A549 (cell line): ENCODE measurements at regions not wholly inside any gene's neighbourhood (a gene's known extent, or its start where the extent isn't known, plus 50 kb on each side); places are given as distances from the start of the nearest gene placed in this dataset.
A peak's percentile ranks its signal among the peaks of the same experiment; 100 is the strongest.

Experiments
- ATAC-seq, 2 experiments: fragments of 200-7000 bp in 1 of 2; fragments of >200 bp in 1 of 2; cut with Nextera tagmentation in 1 of 2; cut with Tn5 transposase in 1 of 2; 3 replicates each; pipeline versions ENCODE4 v1.8.0 to v1.9.1; 2018 to 2020; ENCODE audit warnings: mild to moderate bottlenecking in 1 of 2, moderate library complexity in 1 of 2
- CTCF ChIA-PET: fragments of 300-600 bp; sonication (Branson Sonifier 250); formaldehyde crosslinking; extraction: SDS; loops from one replicate; lab custom pipeline; 2021; ENCODE audit warnings: antibody characterized with exemption, inconsistent platforms; lab: Yijun Ruan, JAX
- POLR2A ChIA-PET: fragments of 350-600 bp; formaldehyde crosslinking; extraction: SDS; loops from one replicate; lab custom pipeline; 2021; ENCODE audit warnings: antibody characterized with exemption, inconsistent platforms; lab: Yijun Ruan, JAX
- DNase-seq, 2 experiments: peaks; one replicate each; pipeline versions ENCODE4 v3.0.0 to v3.0.0-alpha.2; 2011 to 2016; ENCODE audit warnings: low read depth in 1 of 2, low spot score in 1 of 2
- FAIRE-seq: peaks from 2 replicates; lab custom pipeline; 2011; peaks lifted over from hg19 to GRCh38; lab: Jason Lieb, UNC
- H3K27ac ChIP-seq, 2 experiments: fragments of >200 bp; sonication (Bioruptor Twin); formaldehyde crosslinking; 3 replicates each; pipeline ENCODE4 v1.5.1; 2016 to 2017
- H3K4me1 ChIP-seq: fragments of >200 bp; sonication (Bioruptor Twin); formaldehyde crosslinking; 3 replicates; pipeline ENCODE4 v1.6.1; 2016
- H3K4me2 ChIP-seq: fragments of >200 bp; sonication (Bioruptor Twin); formaldehyde crosslinking; 3 replicates; pipeline ENCODE4 v1.6.1; 2016
- H3K4me3 ChIP-seq: fragments of >200 bp; sonication (Bioruptor Twin); formaldehyde crosslinking; 3 replicates; pipeline ENCODE4 v1.5.1; 2016
- H3K9me3 ChIP-seq: fragments of >200 bp; sonication (Bioruptor Twin); formaldehyde crosslinking; 3 replicates; pipeline ENCODE4 v1.6.1; 2016
- ATOH8 ChIP-seq: fragments of 250-450 bp; sonication (Bioruptor Pico); IDR thresholded peaks from 2 replicates; pipeline ENCODE4 v1.5.0; 2020; ENCODE audit warnings: low read depth, mild to moderate bottlenecking, moderate library complexity
- CHD4 ChIP-seq: fragments of 200-600 bp; sonication (generic); IDR thresholded peaks from 2 replicates; pipeline ENCODE4 v1.6.1; 2016; ENCODE audit warnings: antibody characterized with exemption, mild to moderate bottlenecking, borderline replicate concordance
- ELK1 ChIP-seq: fragments of 150-350 bp; IDR thresholded peaks from 2 replicates; pipeline ENCODE4 v1.6.1; 2014; ENCODE audit warnings: low read depth, mild to moderate bottlenecking, low read length
- FOXS1 ChIP-seq: fragments of 250-450 bp; sonication (Bioruptor Pico); IDR thresholded peaks from 2 replicates; pipeline ENCODE4 v1.5.0; 2020; ENCODE audit warnings: mild to moderate bottlenecking, moderate library complexity
- HES2 ChIP-seq: fragments of >200 bp; sonication (Bioruptor Twin); formaldehyde crosslinking; IDR thresholded peaks from 2 replicates; pipeline ENCODE4 v1.6.1; 2016
- HOXB5 ChIP-seq: fragments of 250-450 bp; sonication (Bioruptor Pico); IDR thresholded peaks from 2 replicates; pipeline ENCODE4 v1.5.0; 2020; ENCODE audit warnings: mild to moderate bottlenecking, moderate library complexity
- MAX ChIP-seq: IDR thresholded peaks from 2 replicates; pipeline ENCODE4 v1.6.1; 2012
- MYC ChIP-seq: IDR thresholded peaks from 2 replicates; pipeline ENCODE4 v1.6.1; 2012; ENCODE audit warnings: mild to moderate bottlenecking, inconsistent platforms, low read length, improper control_type of control experiment, borderline replicate concordance
- NFE2L2 ChIP-seq: fragments of 150-350 bp; conservative IDR thresholded peaks from 2 replicates; pipeline ENCODE4 v1.6.1; 2014; ENCODE audit warnings: low read length
- POLR2A ChIP-seq: IDR thresholded peaks from 2 replicates; pipeline ENCODE4 v1.6.1; 2012; ENCODE audit warnings: mild to moderate bottlenecking, low read length
- SREBF2 ChIP-seq: fragments of 450-650 bp; IDR thresholded peaks from 2 replicates; pipeline ENCODE4 v1.6.1; 2014; ENCODE audit warnings: mild to moderate bottlenecking, moderate library complexity
- TFCP2L1 ChIP-seq: fragments of 250-450 bp; sonication (Bioruptor Pico); IDR thresholded peaks from 2 replicates; pipeline ENCODE4 v1.5.0; 2021; ENCODE audit warnings: mild to moderate bottlenecking
- ZNF302 ChIP-seq: fragments of 250-450 bp; sonication (Bioruptor Pico); IDR thresholded peaks from 2 replicates; pipeline ENCODE4 v1.9.0; 2021; ENCODE audit warnings: inconsistent platforms, mild to moderate bottlenecking, moderate library complexity
- ZSCAN20 ChIP-seq: fragments of 250-450 bp; sonication (Bioruptor Pico); IDR thresholded peaks from 2 replicates; pipeline ENCODE4 v1.8.0; 2022; ENCODE audit warnings: mild to moderate bottlenecking, moderate library complexity
- WGBS: methylation state at CpG from one replicate; pipeline ENCODE4 v1.1.6; 2017; ENCODE audit errors: missing lambda C conversion rate; 5-methylcytosine and 5-hydroxymethylcytosine counted together

GRCh38 chr22:48651036-48651890 is 1176.4 kb downstream of the BRD1 start:
- TF ChIP-seq ZNF302 (CRISPR knock-in tag) (no peak), NFE2L2 (no peak)
- Histone ChIP-seq H3K4me3 (no peak overlapping the region), H3K4me2 (no peak overlapping the region), H3K9me3 (no peaks in the 10 kb centered on the region), H3K27ac (no peak overlapping the region), H3K4me1 (no peaks in the 10 kb centered on the region)
- ChIA-PET POLR2A (no interaction called here), CTCF (no interaction called here)
- FAIRE-seq (no peak), ATAC-seq (peak in 1 of 2 experiments; percentile 56; a peak in 2 of 6 replicates), DNase-seq (no peak)
- 79% methylated on average over 20 of the region's 26 CpGs for WGBS

- ATAC-seq = no peak
- Histone ChIP-seq H3K9me3 (no peaks in the 10 kb centered on the region), H3K4me1 (no peaks in the 10 kb centered on the region), H3K4me2 (no peak overlapping the region), H3K27ac (no peak overlapping the region), H3K4me3 (no peak overlapping the region)
- ChIA-PET CTCF (no interaction called here), POLR2A (no interaction called here)
- WGBS = 87% methylated on average over 17 of the region's 17 CpGs
- no peak for DNase-seq
- TF ChIP-seq CHD4 (no peak), ELK1 (no peak), MAX (no peak), FOXS1 (CRISPR knock-in tag) (no peak), HES2 (no peak), HOXB5 (CRISPR knock-in tag) (no peak)
- FAIRE-seq = no peak
Measured at GRCh38 chr22:48650323-48651035, 1177.2 kb downstream of the BRD1 start.

GRCh38 chr22:48649466-48649865 is 1178.2 kb downstream of the BRD1 start:
- TF ChIP-seq SREBF2 (no peak), ATOH8 (no peak), POLR2A (no peak), ZSCAN20 (CRISPR knock-in tag) (no peak)
- Histone ChIP-seq H3K4me3 (no peak overlapping the region), H3K4me2 (no peak overlapping the region), H3K9me3 (no peaks in the 10 kb centered on the region), H3K27ac (no peak overlapping the region), H3K4me1 (no peaks in the 10 kb centered on the region)
- DNase-seq (no peak), FAIRE-seq (no peak), ATAC-seq (no peak)
- CTCF ChIA-PET = no interaction called here
- POLR2A ChIA-PET = no interaction called here
- 82% methylated on average over 15 of the region's 16 CpGs for WGBS

GRCh38 chr22:48649031-48649430 is 1178.6 kb downstream of the BRD1 start:
- CTCF ChIA-PET = interaction anchor here (1.1 kb wide), 1 partner anchor 656 kb away, joined by 3 read pairs; no protein-coding TSS in a partner anchor
- POLR2A ChIA-PET = no interaction called here
- Histone ChIP-seq H3K4me2 (no peak overlapping the region), H3K4me1 (no peaks in the 10 kb centered on the region)
- 92% methylated on average over 2 of the region's 9 CpGs for WGBS
- TF ChIP-seq HES2 (no peak), MYC (no peak), TFCP2L1 (CRISPR knock-in tag) (no peak)
- TF ChIP-seq, all 56 proteins: peak for 0
- Histone ChIP-seq H3K27ac (no peak overlapping the region), H3K4me3 (no peak overlapping the region), H3K9me3 (no peaks in the 10 kb centered on the region)
- no peak for ATAC-seq
- no peak for FAIRE-seq
- no peak for DNase-seq
